ENCODE measurements at regions not wholly inside any gene's neighbourhood (a gene's known extent, or its start where the extent isn't known, plus 50 kb on each side); places are given as distances from the start of the nearest gene placed in this dataset.

DNA sequence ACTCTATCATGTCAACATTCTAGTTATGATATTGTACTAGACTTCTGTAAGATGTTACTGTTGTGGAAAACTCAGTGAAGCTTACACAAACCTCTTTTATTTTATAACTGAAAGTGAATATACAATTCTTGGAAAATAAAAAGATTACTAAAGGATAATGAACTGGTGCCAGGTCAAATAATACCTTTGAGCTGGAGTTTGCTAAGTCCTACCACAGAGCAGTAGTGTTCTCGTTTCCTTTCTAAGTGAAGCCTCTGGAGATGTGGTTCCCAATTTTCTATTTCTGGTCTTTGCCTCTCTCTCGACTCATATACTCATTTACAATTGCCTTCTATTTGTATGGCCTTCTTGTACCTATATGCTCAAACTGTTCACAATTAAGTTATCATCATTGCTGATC lies 942.9 kb downstream of the SQOR start:
- intact Hi-C loops (cut with DNase I): no loop called here
- DNase-seq: no peak

DNA sequence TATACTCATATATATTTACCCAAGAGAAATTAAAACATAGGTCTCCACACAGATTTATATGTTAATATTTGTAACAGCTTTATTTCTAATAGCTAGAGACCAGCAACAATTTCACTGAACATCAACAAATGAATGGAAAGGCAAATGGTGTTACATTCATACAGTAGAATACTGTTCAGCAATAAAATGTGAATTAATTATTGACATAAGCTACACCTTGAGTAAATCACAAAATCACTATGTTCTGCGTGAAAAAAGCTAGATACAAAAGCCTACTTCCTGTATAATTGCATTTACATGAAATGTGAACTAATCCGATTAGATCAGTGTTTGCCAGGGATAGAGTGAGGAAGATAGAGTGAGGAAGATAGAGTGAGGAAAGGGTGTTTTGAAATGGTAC lies 945.7 kb downstream of the SQOR start:
- no peak for DNase-seq
- intact Hi-C loops (cut with DNase I): no loop called here

DNA sequence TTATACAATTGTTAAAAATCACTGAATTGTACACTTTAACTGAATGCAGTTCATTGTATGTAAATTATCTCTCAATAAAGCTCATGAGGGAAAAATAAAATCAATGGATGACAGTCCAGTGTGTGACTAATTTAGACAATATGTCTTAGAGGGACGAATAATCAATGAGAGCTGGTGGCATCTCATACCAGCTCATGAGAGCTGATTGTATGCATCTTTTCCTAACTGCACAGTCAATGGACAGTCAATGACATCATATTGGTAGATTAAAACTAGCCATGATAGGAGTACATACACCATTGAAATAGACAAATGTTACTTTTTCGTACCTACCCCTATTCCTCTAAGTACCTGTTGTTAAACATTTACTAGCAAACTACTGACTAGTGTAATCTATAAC lies 946.1 kb downstream of the SQOR start:
- no peak for DNase-seq
- intact Hi-C loops (cut with DNase I): no loop called here

DNA sequence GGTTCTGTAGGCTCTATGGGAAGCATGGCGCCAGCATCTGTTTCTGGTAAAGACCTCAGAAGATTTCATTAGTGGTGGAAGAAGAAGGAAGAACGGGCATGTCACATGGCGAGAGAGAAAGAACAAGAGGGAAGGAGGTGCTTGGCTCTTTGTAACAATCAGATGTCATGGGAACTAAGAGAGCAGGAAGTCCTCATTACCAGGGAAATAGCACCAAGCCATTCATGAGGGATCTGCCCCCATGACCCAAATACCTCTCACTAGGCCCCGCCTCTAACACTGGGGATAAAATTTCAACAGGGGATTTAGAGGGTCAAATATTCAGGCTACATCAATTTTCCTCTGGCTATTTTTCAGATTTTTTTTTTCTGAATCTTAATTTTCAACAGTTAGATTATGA lies 954.3 kb downstream of the SQOR start:
- DNase-seq: no peak
- intact Hi-C loops (cut with DNase I): no loop called here

DNA sequence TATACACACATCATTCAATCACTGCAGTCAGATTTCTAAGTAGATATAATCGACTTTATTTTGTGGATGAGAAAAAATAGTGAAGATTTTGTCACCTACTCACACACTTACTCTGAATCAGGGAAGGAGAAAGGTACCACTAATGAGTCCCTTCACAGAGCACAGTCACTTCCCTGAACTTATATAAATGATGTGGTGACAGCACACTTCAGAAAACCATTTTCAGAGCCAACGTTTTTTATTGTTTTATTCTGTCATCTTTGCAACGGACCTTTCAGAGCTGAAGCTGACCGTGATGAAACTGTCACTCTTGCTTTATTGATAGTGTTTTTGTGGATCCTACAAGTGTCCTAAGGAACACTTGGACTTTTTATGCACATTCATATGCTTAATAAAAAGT lies 956.6 kb downstream of the SQOR start:
- DNase-seq: no peak
- intact Hi-C loops (cut with DNase I): no loop called here

DNA sequence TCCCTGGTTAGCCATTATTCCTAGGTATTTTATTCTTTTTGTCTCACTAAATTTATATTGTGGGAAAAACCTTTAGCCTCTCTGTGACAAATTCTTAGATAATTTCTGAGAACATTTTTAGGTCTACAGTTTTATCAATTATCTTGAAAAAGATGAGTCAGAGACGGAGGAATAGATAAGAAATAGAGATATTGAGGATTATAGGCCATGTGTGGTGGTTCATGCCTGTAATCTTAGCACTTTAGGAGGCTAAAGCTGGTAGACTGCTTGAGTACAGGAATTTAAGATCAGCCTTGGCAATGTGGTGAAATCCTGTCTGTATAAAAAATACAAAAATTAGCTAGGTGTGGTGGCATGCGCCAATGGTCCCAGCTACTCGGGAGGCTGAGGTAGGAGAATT lies 960.2 kb downstream of the SQOR start:
- no peak for DNase-seq
- intact Hi-C loops (cut with DNase I): no loop called here

DNA sequence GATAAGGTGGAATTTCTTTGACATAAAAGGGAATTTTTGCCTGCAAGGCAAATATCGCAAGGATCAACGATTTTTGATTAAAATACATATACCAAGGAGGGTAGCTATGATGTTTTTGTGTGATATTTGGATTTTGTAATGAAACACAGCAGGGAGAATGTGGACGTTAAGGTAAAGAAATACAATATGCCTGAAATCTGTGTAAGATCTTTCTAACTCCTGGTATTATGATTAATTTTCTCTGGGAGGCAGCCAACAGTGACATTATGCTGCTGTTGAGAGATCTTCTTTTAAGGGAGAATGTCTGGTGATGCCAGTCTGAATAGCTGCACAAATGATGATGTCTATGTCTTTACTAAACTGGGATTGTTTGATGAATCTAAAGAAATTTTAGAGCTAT lies 972.2 kb downstream of the SQOR start:
- intact Hi-C loops (cut with DNase I): no loop called here
- DNase-seq: no peak

DNA sequence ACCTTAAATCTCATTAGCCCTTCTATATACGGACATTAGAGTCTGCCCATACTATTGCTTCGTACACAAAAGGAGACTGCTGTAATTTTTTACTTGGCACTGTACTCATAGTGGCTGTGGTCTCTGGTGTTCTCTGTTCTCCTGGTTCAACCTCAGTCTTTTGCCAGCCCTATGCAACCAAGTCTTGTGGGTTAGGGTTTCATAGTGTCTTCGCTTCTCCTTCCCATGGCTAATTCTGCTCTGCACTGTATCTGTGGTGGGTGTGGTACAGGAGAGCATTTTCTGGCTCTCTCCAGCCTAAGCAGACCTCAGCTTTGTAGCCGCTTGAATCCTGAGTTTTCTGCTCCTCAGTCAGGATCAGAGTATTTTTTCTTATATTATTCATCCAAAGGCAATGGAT lies 981.2 kb downstream of the SQOR start:
- DNase-seq: no peak
- intact Hi-C loops (cut with DNase I): no loop called here

DNA sequence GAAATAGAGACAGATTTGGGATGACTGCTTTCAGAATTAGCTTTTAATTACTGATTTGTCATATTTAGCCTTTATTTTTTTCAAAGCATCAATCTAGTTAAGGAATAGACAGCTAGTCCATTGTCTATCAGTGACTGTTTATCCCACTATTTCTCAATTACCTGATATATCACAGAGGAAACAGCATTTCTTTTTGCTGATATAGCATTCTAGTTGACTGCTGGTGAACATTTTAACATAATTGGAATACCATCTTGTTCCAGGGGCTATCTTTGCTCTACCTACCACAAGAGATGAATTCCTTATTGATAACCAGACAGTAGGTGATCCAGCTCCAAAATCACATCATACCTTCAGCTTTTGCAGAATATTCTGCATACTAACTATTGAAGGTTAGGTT lies 982.7 kb downstream of the SQOR start:
- no peak for DNase-seq
- intact Hi-C loops (cut with DNase I): no loop called here

DNA sequence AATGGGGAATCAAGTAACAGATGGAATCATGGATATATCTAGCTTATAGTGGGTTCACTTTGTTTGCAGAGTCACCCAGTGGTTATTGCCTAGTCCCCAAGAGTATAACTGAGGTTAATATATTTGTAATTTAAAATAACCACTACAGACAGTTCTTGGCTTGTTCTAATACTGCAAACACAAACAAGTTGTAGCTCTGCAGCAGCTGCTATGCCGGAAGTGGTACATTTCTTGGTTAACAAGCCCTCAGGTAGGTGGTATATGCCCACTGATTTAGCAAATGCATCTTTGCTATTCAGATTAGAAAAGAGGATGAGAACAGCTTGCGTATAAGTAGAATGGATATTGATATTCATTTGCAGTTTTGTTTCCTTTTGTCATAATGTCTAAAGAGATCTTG lies 984.2 kb downstream of the SQOR start:
- intact Hi-C loops (cut with DNase I): no loop called here

DNA sequence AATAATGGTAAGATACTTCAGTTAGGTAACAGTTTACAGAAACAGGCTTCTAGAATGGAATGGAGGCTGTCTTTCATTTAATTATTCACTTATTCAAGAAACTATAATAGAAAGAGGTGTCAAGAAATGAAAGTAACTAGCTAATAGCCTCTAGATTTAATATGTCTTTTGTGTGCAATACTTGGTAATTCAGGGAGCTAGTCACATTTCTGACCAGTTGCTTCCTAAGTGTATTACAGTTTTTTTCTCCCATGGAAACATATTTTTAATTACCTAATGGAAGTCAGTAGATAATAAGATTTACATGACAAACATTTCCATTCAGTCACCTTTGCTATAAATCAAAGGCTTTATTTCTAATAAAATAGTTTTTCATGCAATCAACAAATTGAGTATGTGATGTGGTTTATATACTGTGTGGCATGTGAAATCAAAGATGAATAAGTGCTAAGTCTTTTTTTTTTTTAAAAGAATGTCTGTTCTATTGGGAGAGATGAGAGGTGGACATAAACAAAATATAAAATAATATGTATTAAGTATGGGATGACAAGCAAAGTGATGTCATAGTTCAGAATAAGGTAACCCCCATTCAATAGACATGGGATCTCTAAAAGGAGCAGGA lies 985.7 kb downstream of the SQOR start:
- no peak for DNase-seq
- intact Hi-C loops (cut with DNase I): no loop called here

More for the DNA sequence above, 984.2 kb downstream of the SQOR start:
- no peak for DNase-seq

DNA sequence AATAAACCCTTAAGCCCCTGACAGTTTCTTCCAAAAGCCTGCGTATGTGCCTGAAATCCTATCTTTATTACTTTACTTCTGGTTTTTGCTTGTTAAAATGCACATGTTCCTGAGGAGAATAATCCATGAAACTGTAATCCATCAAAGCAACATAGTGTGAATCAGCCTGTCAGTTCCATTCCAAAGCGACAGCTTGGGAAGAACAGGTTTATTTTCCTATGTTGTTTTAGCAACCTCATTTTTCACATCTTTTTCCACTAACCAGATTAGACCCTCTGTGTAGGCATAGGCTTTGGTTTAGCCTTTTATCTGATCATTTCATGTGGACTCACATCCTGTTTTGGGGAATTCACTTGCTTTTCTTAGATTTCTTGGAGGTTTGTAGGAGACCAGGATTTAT lies 988.0 kb downstream of the SQOR start:
- DNase-seq: no peak
- intact Hi-C loops (cut with DNase I): no loop called here

DNA sequence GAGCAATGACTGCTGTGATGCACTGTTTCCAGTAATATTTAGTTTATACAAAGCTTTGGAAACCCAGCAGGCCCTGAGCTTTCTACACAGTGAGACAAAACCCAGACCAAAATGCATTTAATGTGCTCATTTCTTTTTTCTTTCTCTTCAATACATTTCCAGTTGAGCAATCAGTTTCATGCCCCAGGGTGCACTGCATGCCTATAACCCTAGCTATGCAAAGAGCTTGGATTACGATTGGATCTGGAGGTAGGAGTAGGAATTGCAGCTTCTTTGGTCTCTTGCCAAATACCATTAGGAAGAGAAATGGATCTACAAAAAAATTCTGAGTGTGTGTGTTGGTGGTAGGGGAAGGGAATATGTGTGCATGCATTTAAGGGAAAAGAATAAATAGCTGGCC lies 1001.4 kb downstream of the SQOR start:
- intact Hi-C loops (cut with DNase I): no loop called here
- DNase-seq: no peak

DNA sequence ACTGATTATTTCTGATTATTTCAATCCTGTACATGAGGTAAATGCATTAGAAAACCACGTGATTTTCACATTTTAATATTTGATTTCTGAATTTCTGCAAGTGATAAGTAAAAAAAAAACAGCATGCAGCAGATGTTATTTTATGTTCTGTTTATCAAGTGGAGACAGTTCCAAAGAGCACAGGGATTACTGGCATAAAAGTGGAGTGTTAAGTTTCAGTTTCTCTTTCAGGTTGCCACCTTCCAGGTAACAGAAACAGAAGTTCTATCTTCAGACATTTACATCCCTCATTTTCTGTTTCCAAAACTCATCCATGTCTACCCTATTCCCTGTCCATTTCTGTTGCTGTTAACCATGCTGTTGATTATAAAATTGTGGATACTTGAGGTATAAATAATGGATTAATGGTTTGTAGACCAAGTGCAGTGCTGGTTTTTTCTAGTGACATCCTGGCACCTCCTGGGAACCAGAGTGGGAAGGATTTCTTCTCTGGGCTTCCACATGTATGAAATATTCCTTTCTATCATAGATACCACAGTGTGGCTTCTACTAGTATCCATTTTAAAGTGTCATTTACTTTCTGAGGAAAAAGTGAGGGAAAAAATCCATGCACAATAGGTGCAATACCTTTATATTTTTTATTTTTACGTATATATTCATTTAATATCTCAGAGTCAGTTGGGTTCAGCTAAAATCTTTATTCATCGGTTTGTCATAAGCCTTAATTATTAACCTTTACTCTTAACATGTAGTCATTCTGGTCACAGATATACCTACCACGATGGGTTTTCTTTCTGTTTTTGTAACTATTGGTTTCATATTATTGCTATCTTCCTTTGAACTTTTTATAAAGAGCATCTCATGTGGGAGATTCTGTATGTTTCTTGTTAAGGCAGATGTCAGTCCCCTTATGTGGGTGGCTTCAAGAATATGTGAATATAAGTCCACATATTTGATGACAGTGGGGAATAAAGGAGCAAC lies 1010.0 kb downstream of the SQOR start:
- DNase-seq: no peak
- intact Hi-C loops (cut with DNase I): no loop called here

DNA sequence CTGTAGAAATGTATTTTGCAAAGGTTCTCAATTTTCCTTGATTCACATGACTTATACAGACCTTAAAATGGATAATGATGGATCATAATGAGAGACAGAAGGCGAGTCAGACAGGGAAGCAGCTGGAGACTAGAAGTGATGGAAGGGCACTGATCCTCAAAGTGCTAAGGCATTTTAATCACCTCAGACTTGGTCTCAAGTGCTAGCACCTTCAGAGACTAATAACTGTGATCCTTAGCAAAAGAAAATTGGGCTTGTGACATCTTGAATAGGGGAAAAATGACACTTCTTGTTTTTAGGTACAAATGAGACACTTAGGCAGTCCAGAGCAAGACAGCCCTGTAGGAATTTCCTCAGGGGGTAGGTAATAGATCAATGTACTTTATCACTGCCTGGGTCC lies 1011.7 kb downstream of the SQOR start:
- no peak for DNase-seq
- intact Hi-C loops (cut with DNase I): no loop called here

DNA sequence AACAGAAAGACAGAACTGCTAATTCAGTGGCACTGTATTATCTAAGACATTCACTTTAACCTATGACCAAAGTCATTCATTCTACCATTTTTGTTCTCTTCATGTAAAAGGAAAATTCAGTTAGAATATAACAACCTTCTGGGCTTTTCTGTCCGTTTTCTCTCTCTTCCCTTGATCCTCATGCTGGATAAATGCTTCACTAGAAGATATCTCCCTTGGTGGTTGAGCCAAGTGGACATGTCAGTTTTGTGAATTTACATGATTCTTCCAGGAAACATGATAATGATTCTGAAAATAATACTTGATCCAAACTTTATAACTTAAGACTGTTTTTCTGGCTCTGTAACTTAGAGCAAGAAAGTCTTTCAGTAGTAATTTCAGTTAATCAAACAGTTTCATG lies 1012.2 kb downstream of the SQOR start:
- intact Hi-C loops (cut with DNase I): no loop called here
- no peak for DNase-seq

DNA sequence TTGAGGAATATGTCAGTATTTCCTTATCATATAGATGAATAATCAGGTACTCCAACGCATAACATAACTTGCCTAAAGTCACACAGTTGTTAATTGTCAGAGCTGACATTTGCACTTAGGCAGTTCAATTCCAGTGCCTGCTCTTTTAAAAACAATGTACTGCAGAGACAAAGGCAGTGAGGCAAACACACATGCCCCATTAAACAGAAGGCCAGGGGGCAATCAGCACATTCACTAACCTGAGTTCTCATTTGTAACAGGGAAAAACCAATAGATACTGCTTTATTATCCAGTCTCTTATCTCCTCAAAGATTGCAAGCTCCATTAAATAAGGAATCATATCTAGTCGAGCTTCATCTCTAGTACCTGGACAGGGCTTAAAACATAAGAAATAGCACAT lies 1017.4 kb downstream of the SQOR start:
- no peak for DNase-seq
- intact Hi-C loops (cut with DNase I): no loop called here

DNA sequence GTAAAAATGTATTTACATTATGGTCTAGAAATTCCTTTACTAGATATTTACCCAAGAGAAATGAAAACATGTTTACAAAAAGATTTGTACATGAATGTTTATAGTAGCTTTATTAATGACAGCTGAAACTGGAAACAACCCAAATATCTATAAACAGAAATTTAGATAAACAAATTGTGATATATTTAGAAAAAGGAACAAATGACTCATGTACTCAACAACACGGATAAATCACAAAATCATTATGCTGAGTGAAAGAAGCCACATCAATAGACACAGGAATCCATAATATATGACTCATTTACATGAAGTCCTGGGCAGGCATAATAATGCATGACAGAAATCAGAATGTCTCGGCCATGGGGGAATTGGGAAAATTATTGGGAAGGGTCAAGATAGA lies 1020.2 kb downstream of the SQOR start:
- intact Hi-C loops (cut with DNase I): no loop called here
- DNase-seq: no peak

DNA sequence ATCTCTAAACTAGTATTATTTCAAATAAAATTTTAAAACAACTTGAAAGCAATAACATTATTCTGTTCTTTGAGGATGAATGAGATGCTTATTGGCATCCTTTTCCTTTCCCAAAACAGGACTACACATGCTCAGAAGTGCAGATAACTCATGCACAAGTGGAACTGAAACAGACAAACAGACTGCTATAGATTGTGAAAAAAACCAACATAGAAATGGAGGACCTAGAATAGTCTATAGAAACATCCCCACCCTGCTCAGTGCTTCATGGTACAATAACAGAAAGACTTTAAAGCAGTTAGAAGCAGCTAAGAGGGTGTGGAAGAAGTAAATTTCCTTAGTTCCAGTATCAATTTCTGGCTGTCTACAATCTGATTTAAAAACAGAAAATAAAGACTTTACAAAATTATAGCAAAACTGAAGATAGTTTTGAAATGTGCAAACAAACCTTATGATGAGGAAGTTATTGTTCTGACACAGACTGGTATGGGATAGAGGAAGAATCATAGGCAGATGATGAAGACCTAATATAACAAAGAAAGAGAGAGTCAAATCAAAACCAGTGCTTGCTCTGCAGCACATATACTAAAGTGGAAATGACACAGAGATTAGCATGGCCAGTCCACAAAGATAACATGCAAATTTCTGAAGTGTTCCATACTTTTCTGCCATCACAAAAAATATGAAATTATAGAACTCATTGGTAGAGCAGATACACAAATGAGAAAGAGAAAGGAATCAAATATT lies 1025.4 kb downstream of the SQOR start:
- intact Hi-C loops (cut with DNase I): no loop called here
- DNase-seq: no peak

DNA sequence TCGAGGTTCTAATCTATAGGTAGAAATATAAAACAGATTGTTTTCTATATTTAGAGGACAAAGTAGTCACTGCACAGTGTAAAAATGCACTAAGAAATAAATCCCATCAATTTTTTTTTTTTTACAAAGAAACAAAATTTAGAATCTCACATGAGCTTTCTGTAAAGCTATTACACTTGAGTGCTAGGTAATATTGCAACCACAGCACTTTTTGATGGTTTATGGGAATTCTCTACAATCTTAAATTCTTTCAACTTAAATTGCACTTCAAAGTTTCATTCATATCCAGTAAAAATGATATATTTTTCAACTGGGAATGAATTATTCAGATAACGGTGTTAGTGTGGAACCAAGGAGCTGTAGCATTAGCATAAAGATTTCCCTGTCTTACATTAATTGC lies 1035.4 kb downstream of the SQOR start:
- intact Hi-C loops (cut with DNase I): no loop called here
- no peak for DNase-seq

DNA sequence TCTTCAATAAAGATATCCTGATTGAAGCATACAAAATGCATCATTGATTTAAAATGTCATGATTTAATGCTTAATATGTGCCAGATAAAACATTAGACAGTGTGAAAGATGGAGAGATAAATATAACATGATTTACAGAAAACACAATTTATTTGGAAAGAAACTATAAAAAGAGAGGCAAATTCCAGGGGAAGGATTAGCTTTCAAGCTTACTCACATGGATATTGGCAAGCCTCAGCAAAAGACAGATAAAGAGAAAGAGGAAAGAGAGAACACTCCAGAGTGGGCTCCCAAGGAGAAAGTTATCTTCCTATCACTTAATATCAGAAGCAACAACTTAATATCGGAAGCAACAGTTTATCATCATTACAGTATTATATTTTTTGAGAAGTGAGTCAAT lies 1036.5 kb downstream of the SQOR start:
- DNase-seq: no peak
- intact Hi-C loops (cut with DNase I): no loop called here

DNA sequence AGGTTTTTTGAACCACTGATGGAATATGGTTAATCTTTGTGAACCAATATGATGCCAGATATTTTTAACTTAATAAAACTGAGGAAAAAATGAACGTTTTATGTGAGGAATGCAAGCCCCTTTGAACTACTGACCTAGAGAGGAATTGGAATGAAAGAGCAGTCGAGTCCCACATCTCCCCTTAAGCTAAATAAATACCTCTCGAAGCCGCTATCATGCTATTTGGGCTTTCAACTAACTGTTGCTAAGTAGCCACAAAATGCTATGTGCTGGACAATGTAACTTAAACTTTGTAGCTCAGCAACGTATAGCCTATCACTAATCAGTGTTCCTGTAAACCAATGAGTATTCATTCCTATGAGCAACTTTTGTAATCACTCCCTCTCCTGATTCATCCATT lies 1037.2 kb downstream of the SQOR start:
- no peak for DNase-seq
- intact Hi-C loops (cut with DNase I): no loop called here

Data from posterior cingulate gyrus (tissue), 11 donors.